ENCODE measurements at regions not wholly inside any gene's neighbourhood (a gene's known extent, or its start where the extent isn't known, plus 50 kb on each side); places are given as distances from the start of the nearest gene placed in this dataset.
"Not testable (repeated sequence)": the region's sequence is repeated elsewhere in the genome, so short reads cannot be mapped to it uniquely, and the experiment has no call there.

- H3K4me3 ChIP-seq (replicated peaks; ENCODE audit: insufficient read depth, low read length) = no peak overlapping the region
- H3K27me3 ChIP-seq (ENCODE audit: insufficient read depth, poor library complexity, severe bottlenecking) = no peaks in the 10 kb centered on the region
- TF ChIP-seq REST (IDR thresholded peaks at IDR 0.05; ENCODE audit: insufficient replicate concordance, low read depth) = no peak
- TF ChIP-seq GABPA (IDR thresholded peaks at IDR 0.05; ENCODE audit: low read depth) = no peak
- no peak for TF ChIP-seq SPI1 (IDR thresholded peaks at IDR 0.05; ENCODE audit: borderline replicate concordance, low read depth)
- no peak for TF ChIP-seq CTCF (IDR thresholded peaks at IDR 0.05; ENCODE audit: insufficient read depth, low read length)
- TF ChIP-seq POLR2AphosphoS5 (IDR thresholded peaks at IDR 0.05; ENCODE audit: low read depth) = no peak
- no peak overlapping the region for H3K27ac ChIP-seq (replicated peaks)
- no peak for DNase-seq (ENCODE audit: low read depth in 1 of 2, low spot score in 1 of 2)
Measured at GRCh38 chr4:29375716-29376115, 1344.5 kb upstream of the PCDH7 start.

- H3K27me3 ChIP-seq (ENCODE audit: insufficient read depth, poor library complexity, severe bottlenecking); H3K4me3 ChIP-seq (replicated peaks; ENCODE audit: insufficient read depth, low read length); H3K27ac ChIP-seq (replicated peaks); DNase-seq (ENCODE audit: low read depth in 1 of 2, low spot score in 1 of 2): not testable (repeated sequence)
Measured at GRCh38 chr4:29378237-29378636, 1341.9 kb upstream of the PCDH7 start.

GRCh38 chr4:29390921-29391320 is 1329.2 kb upstream of the PCDH7 start:
- no peak overlapping the region for H3K4me3 ChIP-seq (replicated peaks; ENCODE audit: insufficient read depth, low read length)
- no peaks in the 10 kb centered on the region for H3K27me3 ChIP-seq (ENCODE audit: insufficient read depth, poor library complexity, severe bottlenecking)
- H3K27ac ChIP-seq (replicated peaks) = no peak overlapping the region
- TF ChIP-seq SPI1 (IDR thresholded peaks at IDR 0.05; ENCODE audit: borderline replicate concordance, low read depth) (no peak), GABPA (IDR thresholded peaks at IDR 0.05; ENCODE audit: low read depth) (no peak), CTCF (IDR thresholded peaks at IDR 0.05; ENCODE audit: insufficient read depth, low read length) (no peak), REST (IDR thresholded peaks at IDR 0.05; ENCODE audit: insufficient replicate concordance, low read depth) (no peak), POLR2AphosphoS5 (IDR thresholded peaks at IDR 0.05; ENCODE audit: low read depth) (no peak)
- no peak for DNase-seq (ENCODE audit: low read depth in 1 of 2, low spot score in 1 of 2)

- Histone ChIP-seq H3K4me3 (replicated peaks; ENCODE audit: insufficient read depth, low read length) (no peak overlapping the region), H3K27ac (replicated peaks) (no peak overlapping the region), H3K27me3 (ENCODE audit: insufficient read depth, poor library complexity, severe bottlenecking) (no peaks in the 10 kb centered on the region)
- no peak for TF ChIP-seq CTCF (IDR thresholded peaks at IDR 0.05; ENCODE audit: insufficient read depth, low read length)
- TF ChIP-seq REST (IDR thresholded peaks at IDR 0.05; ENCODE audit: insufficient replicate concordance, low read depth) = no peak
- no peak for TF ChIP-seq POLR2AphosphoS5 (IDR thresholded peaks at IDR 0.05; ENCODE audit: low read depth)
- TF ChIP-seq SPI1 (IDR thresholded peaks at IDR 0.05; ENCODE audit: borderline replicate concordance, low read depth) = no peak
- no peak for TF ChIP-seq GABPA (IDR thresholded peaks at IDR 0.05; ENCODE audit: low read depth)
- DNase-seq (ENCODE audit: low read depth in 1 of 2, low spot score in 1 of 2) = no peak
Measured at GRCh38 chr4:29405116-29405515, 1315.1 kb upstream of the PCDH7 start.

All from HL-60 (cell line).